K562 (cell line): ENCODE measurements at regions not wholly inside any gene's neighbourhood (a gene's known extent, or its start where the extent isn't known, plus 50 kb on each side); places are given as distances from the start of the nearest gene placed in this dataset.

Experiments
- ATAC-seq: fragments of 200-7000 bp; cut with Tn5 transposase; 3 replicates; pipeline ENCODE4 v1.9.1; 2020; ENCODE audit warnings: moderate library complexity
- BruUV-seq: library from RNA; stranded (reverse); fragments of 400-500 nt; replicated peaks from 2 replicates; lab custom pipeline; 2021; lab: Mats Ljungman, UMichigan
- CTCF ChIA-PET: fragments of 300-600 bp; formaldehyde crosslinking; extraction: SDS; loops from one replicate; lab custom pipeline; 2021; ENCODE audit warnings: low intra/inter-chr PET ratio; lab: Yijun Ruan, JAX
- POLR2A ChIA-PET: fragments of 300-600, 350-650 bp; sonication (Branson Sonifier 250); formaldehyde crosslinking; extraction: SDS; loops from one replicate; lab custom pipeline; 2021; ENCODE audit warnings: antibody characterized with exemption, inconsistent platforms; lab: Yijun Ruan, JAX
- DNase-seq, 4 experiments: peaks; one replicate each; pipeline versions ENCODE4 v3.0.0 to v3.0.0-alpha.2; 2011 to 2018; ENCODE audit warnings: low spot score in 3 of 4, mixed read lengths in 3 of 4; ENCODE audit errors: extremely low read depth in 1 of 4
- FAIRE-seq: peaks from 2 replicates; lab custom pipeline; 2011; peaks lifted over from hg19 to GRCh38; lab: Jason Lieb, UNC
- H2AFZ ChIP-seq: 2 replicates; pipeline ENCODE4 v1.6.0; 2011; ENCODE audit warnings: low read depth, low read length, control low read depth, inconsistent platforms
- H3K27ac ChIP-seq: fragments of 200-600 bp; 3 replicates; pipeline ENCODE4 v1.8.0; 2011; ENCODE audit warnings: low read depth, mild to moderate bottlenecking, control low read depth, inconsistent platforms, low read length, moderate library complexity, mixed read lengths; ENCODE audit errors: extremely low read depth
- H3K27me3 ChIP-seq, 2 experiments: fragments of 300-600 bp in 1 of 2; 2 replicates in 1 of 2; 3 replicates in 1 of 2; pipeline versions ENCODE4 v1.6.0 to v1.8.0; 2011; ENCODE audit warnings: inconsistent platforms in 2 of 2, low read length in 2 of 2, mild to moderate bottlenecking in 1 of 2, mixed read lengths in 1 of 2, moderate library complexity in 1 of 2; ENCODE audit not compliant: control insufficient read depth in 2 of 2, insufficient read depth in 2 of 2
- H3K36me3 ChIP-seq: fragments of 300-600 bp; 3 replicates; pipeline ENCODE4 v1.8.0; 2011; ENCODE audit warnings: mild to moderate bottlenecking, low read length, inconsistent platforms; ENCODE audit not compliant: control insufficient read depth, insufficient read depth
- H3K4me1 ChIP-seq, 2 experiments: fragments of 200-600 bp in 1 of 2; replicated peaks in 1 of 2; 2 replicates in 1 of 2; 3 replicates in 1 of 2; pipeline versions ENCODE4 v1.5.1 to v1.8.0; 2011; ENCODE audit warnings: inconsistent platforms in 2 of 2, low read length in 2 of 2, mild to moderate bottlenecking in 1 of 2, mixed read lengths in 1 of 2, moderate library complexity in 1 of 2; ENCODE audit not compliant: control insufficient read depth in 2 of 2, insufficient read depth in 2 of 2
- H3K4me2 ChIP-seq: 2 replicates; pipeline ENCODE4 v1.6.1; 2011; ENCODE audit warnings: low read length, control low read depth, inconsistent platforms, mixed read lengths; ENCODE audit not compliant: insufficient read depth
- H3K4me3 ChIP-seq: fragments of 200-600 bp; sonication (generic), shearing (Covaris generic); 2 replicates; pipeline ENCODE4 v1.5.1; 2016; ENCODE audit warnings: control low read depth, inconsistent platforms
- H3K79me2 ChIP-seq: fragments of 200-600 bp; 3 replicates; pipeline ENCODE4 v1.8.0; 2011; ENCODE audit warnings: low read length, inconsistent platforms; ENCODE audit not compliant: control insufficient read depth, insufficient read depth
- H3K9ac ChIP-seq, 2 experiments: 2 replicates each; pipeline versions ENCODE4 v1.6.0 to v1.6.1; 2011; ENCODE audit warnings: low read depth in 2 of 2, low read length in 2 of 2, control low read depth in 1 of 2, inconsistent platforms in 1 of 2, mild to moderate bottlenecking in 1 of 2, mixed read lengths in 1 of 2; ENCODE audit not compliant: insufficient read depth in 1 of 2
- H3K9me1 ChIP-seq: one replicate; pipeline ENCODE4 v1.6.0; 2011; ENCODE audit warnings: inconsistent platforms, mild to moderate bottlenecking, low read length, moderate library complexity; ENCODE audit not compliant: control insufficient read depth, insufficient read depth
- H3K9me3 ChIP-seq: replicated peaks from 2 replicates; pipeline ENCODE4 v1.5.1; 2011; ENCODE audit warnings: low read depth, low read length, inconsistent platforms; ENCODE audit not compliant: control insufficient read depth, insufficient read depth
- H4K20me1 ChIP-seq: replicated peaks from 2 replicates; pipeline ENCODE4 v1.6.1; 2011; ENCODE audit warnings: low read length, inconsistent platforms, mixed read lengths; ENCODE audit not compliant: control insufficient read depth, insufficient read depth
- E2F8 ChIP-seq: fragments of 450-650 bp; IDR thresholded peaks from 2 replicates; pipeline ENCODE4 v1.7.1; 2018; ENCODE audit warnings: mild to moderate bottlenecking, low read depth; ENCODE audit not compliant: partially characterized antibody
- HDAC3 ChIP-seq: fragments of 450-650 bp; IDR thresholded peaks from 2 replicates; pipeline ENCODE4 v1.6.1; 2018; ENCODE audit warnings: borderline replicate concordance, mild to moderate bottlenecking, moderate library complexity; ENCODE audit not compliant: partially characterized antibody
- HMBOX1 ChIP-seq: sonication (generic); IDR thresholded peaks from 2 replicates; pipeline ENCODE4 v1.6.1; 2016
- MTA3 ChIP-seq: fragments of 450-650 bp; formaldehyde crosslinking; IDR thresholded peaks from 2 replicates; pipeline ENCODE4 v1.6.1; 2017; ENCODE audit warnings: mild to moderate bottlenecking, borderline replicate concordance
- MYC ChIP-seq, 2 experiments: fragments of 250-450 bp in 1 of 2; sonication (Bioruptor Pico) in 1 of 2; IDR thresholded peaks; 2 replicates each; pipeline versions ENCODE4 v1.5.1 to v1.6.1; 2012 to 2021; ENCODE audit warnings: low read depth in 2 of 2, borderline replicate concordance in 1 of 2, improper control_type of control experiment in 1 of 2, low read length in 1 of 2, mild to moderate bottlenecking in 1 of 2, moderate library complexity in 1 of 2
- SP2 ChIP-seq: IDR thresholded peaks from 2 replicates; pipeline ENCODE4 v1.6.1; 2011; ENCODE audit warnings: mild to moderate bottlenecking, low read depth, low read length, moderate library complexity; ENCODE audit not compliant: poor library complexity, severe bottlenecking; ENCODE audit errors: extremely low read depth
- STAG1 ChIP-seq: sonication (generic); formaldehyde crosslinking; IDR thresholded peaks from 2 replicates; pipeline ENCODE4 v1.5.0; 2020; ENCODE audit warnings: missing genetic modification reagents, borderline replicate concordance
- ZNF347 ChIP-seq: fragments of 450-650 bp; formaldehyde crosslinking; IDR thresholded peaks from 2 replicates; pipeline ENCODE4 v1.4.0; 2020; ENCODE audit warnings: low read depth, mild to moderate bottlenecking, moderate library complexity
- WGBS: fragments of 100-300 bp; shearing (Covaris generic); methylation state at CpG from one replicate; pipeline ENCODE4 v1.1.6; 2016; ENCODE audit warnings: low coverage, mixed read lengths; ENCODE audit not compliant: insufficient coverage; ENCODE audit errors: missing lambda C conversion rate; 5-methylcytosine and 5-hydroxymethylcytosine counted together
- in situ Hi-C: fragments of 300-500 bp; cut with MboI; formaldehyde crosslinking; loops from 4 replicates; pipeline ENCODE4 v1.15.0; 2018; ENCODE audit warnings: inconsistent platforms, mixed read lengths
- intact Hi-C: fragments of 100-400 bp; cut with micrococcal nuclease; formaldehyde crosslinking; loops from 2 replicates; pipeline ENCODE4 v1.14.2; 2022
- TF ChIP-seq, protein P1 (sequence below): fragments of 450-650 bp; IDR thresholded peaks from 2 replicates; pipeline ENCODE4 v1.6.1; 2016; ENCODE audit warnings: low read depth

DNA sequence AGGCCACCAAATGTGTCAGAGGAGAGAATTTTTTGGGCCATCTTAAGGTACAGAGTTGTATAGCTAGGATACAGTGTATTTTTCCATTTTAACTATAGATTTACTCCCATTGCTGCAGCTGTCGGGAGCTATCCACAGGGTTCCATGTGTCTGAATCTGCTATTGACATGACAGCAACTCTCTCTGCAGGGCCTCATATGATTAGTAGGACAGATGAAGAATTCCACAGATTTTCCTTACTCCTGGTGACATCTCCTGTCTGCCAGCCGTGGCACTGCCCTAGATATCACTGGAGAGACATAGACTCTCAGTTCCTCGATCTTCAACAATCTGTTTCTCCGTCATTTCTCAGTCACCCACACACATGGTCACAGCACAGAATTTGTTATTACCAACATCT, 86.5 kb downstream of the SPCS3 start (continued):
- no peak for TF ChIP-seq HDAC3
- no peak for TF ChIP-seq ZNF347 (CRISPR knock-in tag)

DNA sequence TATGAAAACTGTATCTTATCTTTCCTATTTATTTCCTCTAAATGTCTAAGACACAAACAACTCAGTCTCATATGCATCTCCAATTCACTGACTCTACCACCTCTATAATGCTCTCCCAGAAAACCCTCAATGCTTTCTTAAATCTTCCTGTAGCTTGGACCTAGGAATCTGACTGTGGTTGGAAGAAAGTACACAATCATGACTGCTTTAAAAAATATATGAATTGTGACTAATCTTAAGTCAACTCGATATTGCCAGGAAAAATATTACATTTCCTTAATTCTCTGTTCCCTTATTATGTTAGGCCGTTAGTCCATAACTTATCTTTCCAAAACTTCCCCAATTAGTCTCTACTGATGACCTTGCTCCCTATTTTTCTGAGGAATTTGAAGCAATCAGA, 87.0 kb downstream of the SPCS3 start:
- in situ Hi-C loops: no loop called here
- Histone ChIP-seq H3K9ac (no peak overlapping the region), H4K20me1 (no peaks in the 10 kb centered on the region), H3K4me1 (no peaks in the 10 kb centered on the region), H3K36me3 (no peaks in the 10 kb centered on the region), H3K27ac (no peak overlapping the region), H3K4me3 (no peak overlapping the region), H3K27me3 (no peaks in the 10 kb centered on the region), H3K9me1 (no peaks in the 10 kb centered on the region), H3K4me2 (no peak overlapping the region), H3K9me3 (no peaks in the 10 kb centered on the region), H3K79me2 (no peaks in the 10 kb centered on the region), H2AFZ (no peak overlapping the region)
- BruUV-seq: no TSS peak
- no peak for FAIRE-seq
- 0% methylated on average over 2 of the region's 2 CpGs for WGBS
- no peak for DNase-seq
- ChIA-PET CTCF (no interaction called here), POLR2A (no interaction called here)
- ATAC-seq: no peak
- intact Hi-C loops: no loop called here
- TF ChIP-seq, protein P1, sequence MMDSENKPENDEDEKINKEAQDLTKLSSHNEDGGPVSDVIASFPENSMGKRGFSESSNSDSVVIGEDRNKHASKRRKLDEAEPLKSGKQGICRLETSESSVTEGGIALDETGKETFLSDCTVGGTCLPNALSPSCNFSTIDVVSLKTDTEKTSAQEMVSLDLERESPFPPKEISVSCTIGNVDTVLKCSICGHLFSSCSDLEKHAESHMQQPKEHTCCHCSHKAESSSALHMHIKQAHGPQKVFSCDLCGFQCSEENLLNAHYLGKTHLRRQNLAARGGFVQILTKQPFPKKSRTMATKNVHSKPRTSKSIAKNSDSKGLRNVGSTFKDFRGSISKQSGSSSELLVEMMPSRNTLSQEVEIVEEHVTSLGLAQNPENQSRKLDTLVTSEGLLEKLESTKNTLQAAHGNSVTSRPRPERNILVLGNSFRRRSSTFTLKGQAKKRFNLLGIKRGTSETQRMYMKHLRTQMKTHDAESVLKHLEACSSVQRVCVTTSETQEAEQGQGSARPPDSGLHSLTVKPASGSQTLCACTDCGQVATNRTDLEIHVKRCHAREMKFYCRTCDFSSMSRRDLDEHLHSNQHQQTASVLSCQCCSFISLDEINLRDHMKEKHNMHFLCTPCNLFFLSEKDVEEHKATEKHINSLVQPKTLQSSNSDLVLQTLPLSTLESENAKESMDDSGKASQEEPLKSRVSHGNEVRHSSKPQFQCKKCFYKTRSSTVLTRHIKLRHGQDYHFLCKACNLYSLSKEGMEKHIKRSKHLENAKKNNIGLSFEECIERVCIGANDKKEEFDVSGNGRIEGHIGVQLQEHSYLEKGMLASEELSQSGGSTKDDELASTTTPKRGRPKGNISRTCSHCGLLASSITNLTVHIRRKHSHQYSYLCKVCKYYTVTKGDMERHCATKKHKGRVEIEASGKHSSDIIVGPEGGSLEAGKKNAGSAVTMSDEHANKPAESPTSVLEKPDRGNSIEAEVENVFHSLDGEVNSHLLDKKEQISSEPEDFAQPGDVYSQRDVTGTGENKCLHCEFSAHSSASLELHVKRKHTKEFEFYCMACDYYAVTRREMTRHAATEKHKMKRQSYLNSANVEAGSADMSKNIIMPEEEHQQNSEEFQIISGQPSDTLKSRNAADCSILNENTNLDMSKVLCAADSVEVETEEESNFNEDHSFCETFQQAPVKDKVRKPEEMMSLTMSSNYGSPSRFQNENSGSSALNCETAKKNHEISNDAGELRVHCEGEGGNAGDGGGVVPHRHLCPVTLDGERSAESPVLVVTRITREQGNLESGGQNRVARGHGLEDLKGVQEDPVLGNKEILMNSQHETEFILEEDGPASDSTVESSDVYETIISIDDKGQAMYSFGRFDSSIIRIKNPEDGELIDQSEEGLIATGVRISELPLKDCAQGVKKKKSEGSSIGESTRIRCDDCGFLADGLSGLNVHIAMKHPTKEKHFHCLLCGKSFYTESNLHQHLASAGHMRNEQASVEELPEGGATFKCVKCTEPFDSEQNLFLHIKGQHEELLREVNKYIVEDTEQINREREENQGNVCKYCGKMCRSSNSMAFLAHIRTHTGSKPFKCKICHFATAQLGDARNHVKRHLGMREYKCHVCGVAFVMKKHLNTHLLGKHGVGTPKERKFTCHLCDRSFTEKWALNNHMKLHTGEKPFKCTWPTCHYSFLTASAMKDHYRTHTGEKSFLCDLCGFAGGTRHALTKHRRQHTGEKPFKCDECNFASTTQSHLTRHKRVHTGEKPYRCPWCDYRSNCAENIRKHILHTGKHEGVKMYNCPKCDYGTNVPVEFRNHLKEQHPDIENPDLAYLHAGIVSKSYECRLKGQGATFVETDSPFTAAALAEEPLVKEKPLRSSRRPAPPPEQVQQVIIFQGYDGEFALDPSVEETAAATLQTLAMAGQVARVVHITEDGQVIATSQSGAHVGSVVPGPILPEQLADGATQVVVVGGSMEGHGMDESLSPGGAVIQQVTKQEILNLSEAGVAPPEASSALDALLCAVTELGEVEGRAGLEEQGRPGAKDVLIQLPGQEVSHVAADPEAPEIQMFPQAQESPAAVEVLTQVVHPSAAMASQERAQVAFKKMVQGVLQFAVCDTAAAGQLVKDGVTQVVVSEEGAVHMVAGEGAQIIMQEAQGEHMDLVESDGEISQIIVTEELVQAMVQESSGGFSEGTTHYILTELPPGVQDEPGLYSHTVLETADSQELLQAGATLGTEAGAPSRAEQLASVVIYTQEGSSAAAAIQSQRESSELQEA: no peak
- TF ChIP-seq MYC (IDR thresholded peaks at IDR 0.05; ENCODE audit: low read depth, low read length) (no peak), MYC (CRISPR knock-in tag; IDR thresholded peaks at IDR 0.05; ENCODE audit: borderline replicate concordance, low read depth) (no peak), HMBOX1 (no peak), STAG1 (CRISPR knock-in tag) (no peak), SP2 (no peak), MTA3 (no peak), E2F8 (no peak)
